ENCODE measurements at regions not wholly inside any gene's neighbourhood (a gene's known extent, or its start where the extent isn't known, plus 50 kb on each side); places are given as distances from the start of the nearest gene placed in this dataset.

- TF ChIP-seq PBX3 (CRISPR knock-in tag; IDR thresholded peaks at IDR 0.05) = no peak
- no peak for TF ChIP-seq ZFP37 (tag by site-specific recombination; IDR thresholded peaks at IDR 0.05)
- no peak for TF ChIP-seq ZNF660 (tag by site-specific recombination; IDR thresholded peaks at IDR 0.05)
- TF ChIP-seq ZNF704 (tag by site-specific recombination; IDR thresholded peaks at IDR 0.05) = no peak
- TF ChIP-seq ZNF24 (tag by site-specific recombination; IDR thresholded peaks at IDR 0.05) = no peak
- no peak for TF ChIP-seq HOXA7 (CRISPR knock-in tag; IDR thresholded peaks at IDR 0.05; ENCODE audit: borderline replicate concordance)
- no peak for TF ChIP-seq ZNF140 (tag by site-specific recombination; IDR thresholded peaks at IDR 0.05)
- no peak for TF ChIP-seq ZBTB7A (tag by site-specific recombination; IDR thresholded peaks at IDR 0.05; ENCODE audit: low read depth)
- TF ChIP-seq KLF10 (tag by site-specific recombination; IDR thresholded peaks at IDR 0.05) = no peak
- TF ChIP-seq ZNF239 (tag by site-specific recombination; IDR thresholded peaks at IDR 0.05) = no peak
- TF ChIP-seq CTCF (tag by site-specific recombination; IDR thresholded peaks at IDR 0.05) = no peak
Measured at GRCh38 chr21:38123626-38124025, 133.2 kb upstream of the KCNJ15 start.
